IMR-90 (cell line): ENCODE measurements at regions not wholly inside any gene's neighbourhood (a gene's known extent, or its start where the extent isn't known, plus 50 kb on each side); places are given as distances from the start of the nearest gene placed in this dataset.

Source experiments
- CTCF ChIP-seq: conservative IDR thresholded peaks from 2 replicates; pipeline ENCODE4 v1.5.1; 2012; ENCODE audit warnings: mild to moderate bottlenecking, low read depth, low read length, improper control_type of control experiment
- FOS ChIP-seq: fragments of 150-350 bp; IDR thresholded peaks from 2 replicates; pipeline ENCODE4 v1.6.1; 2016; ENCODE audit warnings: low read depth, low read length
- POLR2A ChIP-seq: IDR thresholded peaks from 2 replicates; pipeline ENCODE4 v1.6.1; 2012; ENCODE audit warnings: mild to moderate bottlenecking, low read depth, low read length
- RFX5 ChIP-seq: IDR thresholded peaks from 2 replicates; pipeline ENCODE4 v1.8.0; 2012; ENCODE audit warnings: low read depth, mild to moderate bottlenecking, low read length, moderate library complexity
- USF2 ChIP-seq: fragments of 150-350 bp; IDR thresholded peaks from 2 replicates; pipeline ENCODE4 v1.6.1; 2017; ENCODE audit warnings: mild to moderate bottlenecking, antibody characterized with exemption, low read length, low read depth
- TF ChIP-seq, protein P1 (sequence below): fragments of 150-350 bp; IDR thresholded peaks from 2 replicates; pipeline ENCODE4 v1.6.1; 2016; ENCODE audit warnings: low read depth, mild to moderate bottlenecking, low read length, moderate library complexity, borderline replicate concordance

DNA sequence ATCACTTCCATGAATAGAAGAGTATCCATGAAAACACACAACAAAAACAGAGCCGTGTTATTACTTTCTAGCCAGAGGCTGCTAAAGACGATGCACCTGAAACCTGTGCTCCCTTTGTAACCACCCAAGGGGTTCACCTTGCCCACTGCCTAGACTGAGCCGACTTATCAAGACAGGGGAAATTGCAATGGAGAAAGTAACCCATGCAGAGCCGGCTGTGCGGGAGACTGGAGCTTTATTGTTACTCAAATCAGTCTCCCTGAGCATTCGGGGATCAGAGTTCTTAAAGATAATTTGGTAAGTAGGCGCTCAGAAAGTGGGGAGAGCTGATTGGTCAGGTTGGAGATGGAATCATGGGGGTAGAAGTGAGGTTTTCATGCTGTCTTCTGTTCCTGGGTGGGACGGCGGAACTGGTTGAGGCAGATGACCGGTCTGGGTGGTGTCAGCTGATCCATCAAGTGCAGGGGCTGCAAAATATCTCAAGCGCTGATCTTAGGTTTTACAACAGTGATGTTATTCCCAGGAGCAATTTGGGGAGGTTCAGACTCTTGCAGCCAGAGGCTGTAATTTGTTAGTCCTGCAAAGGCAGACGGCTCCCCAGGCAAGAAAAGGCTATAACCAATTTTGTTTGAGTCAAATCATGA, 366.6 kb downstream of the PREX1 start:
- TF ChIP-seq POLR2A (no peak), CTCF (no peak), USF2 (no peak), RFX5 (no peak), FOS (no peak)
- TF ChIP-seq, protein P1, sequence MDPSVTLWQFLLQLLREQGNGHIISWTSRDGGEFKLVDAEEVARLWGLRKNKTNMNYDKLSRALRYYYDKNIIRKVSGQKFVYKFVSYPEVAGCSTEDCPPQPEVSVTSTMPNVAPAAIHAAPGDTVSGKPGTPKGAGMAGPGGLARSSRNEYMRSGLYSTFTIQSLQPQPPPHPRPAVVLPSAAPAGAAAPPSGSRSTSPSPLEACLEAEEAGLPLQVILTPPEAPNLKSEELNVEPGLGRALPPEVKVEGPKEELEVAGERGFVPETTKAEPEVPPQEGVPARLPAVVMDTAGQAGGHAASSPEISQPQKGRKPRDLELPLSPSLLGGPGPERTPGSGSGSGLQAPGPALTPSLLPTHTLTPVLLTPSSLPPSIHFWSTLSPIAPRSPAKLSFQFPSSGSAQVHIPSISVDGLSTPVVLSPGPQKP = no peak
